Heart left ventricle (tissue), 13 donors: ENCODE measurements at regions not wholly inside any gene's neighbourhood (a gene's known extent, or its start where the extent isn't known, plus 50 kb on each side); places are given as distances from the start of the nearest gene placed in this dataset.

ENCODE experiments used
- CTCF ChIP-seq, 12 donors: fragments of 200-600 bp; sonication (generic) in 4 of 12; IDR thresholded peaks; one replicate each; pipeline versions ENCODE4 v1.5.0 to v1.8.0; 2018 to 2022; ENCODE audit warnings: antibody characterized with exemption in 12 of 12, mild to moderate bottlenecking in 5 of 12
- POLR2A ChIP-seq, 2 donors: fragments of 450-650 bp; IDR thresholded peaks; one replicate each; pipeline ENCODE4 v1.6.1; 2017; ENCODE audit warnings: antibody characterized with exemption in 2 of 2, mild to moderate bottlenecking in 2 of 2, moderate library complexity in 2 of 2
- donor health status: ischemic (EF 13 %, LVEDD 7.1; RV severe dilation, severe dysfunction).
- donor health status: DM: no; HTN: yes; CAD: no.
- donor health status: DM: no; HTN: no; CAD: no.
- donor health status: ischemic (EF 25% LVEDD 6.9; RV normal size, moderate dysfunction).
- donor health status: ischemic (EF 25% LVEDD 5.7; RV mildly dilated, moderate dysfunction).
- donor health status: ischemic (EF 35%, LVEDD 5.7; RV mildly dilated, moderate dysfunction).
- donor health status: nonischemic (EF 11% LVEDD 7.7; RV severe dilation, severe dysfunction).
- donor health status: DM: yes; HTN: yes; CAD: no.
- donor health status: PGD.
- donor health status: ischemic (EF 29% LVEDD 5.4; RV normal size, mild dysfunction).
- donor health status: nonischemic (EF 23%, LVEDD 6.1; RV moderate dilation, normal function).

- TF ChIP-seq CTCF (IDR thresholded peaks at IDR 0.05) (no peak), POLR2A (IDR thresholded peaks at IDR 0.05) (no peak)
Measured at GRCh38 chr2:147088871-147089270, 756.0 kb upstream of the ACVR2A start.
